ENCODE measurements at regions not wholly inside any gene's neighbourhood (a gene's known extent, or its start where the extent isn't known, plus 50 kb on each side); places are given as distances from the start of the nearest gene placed in this dataset.

- TF ChIP-seq CTCF (IDR thresholded peaks at IDR 0.05) (no peak), POLR2A (IDR thresholded peaks at IDR 0.05) (no peak), POLR2AphosphoS5 (IDR thresholded peaks at IDR 0.05) (no peak)
These were observed 93.6 kb upstream of the PCED1B start for GRCh38 chr12:46985816-46986215.

Data from stomach (tissue), 4 donors.